ENCODE measurements at regions not wholly inside any gene's neighbourhood (a gene's known extent, or its start where the extent isn't known, plus 50 kb on each side); places are given as distances from the start of the nearest gene placed in this dataset.
"Not testable (repeated sequence)": the region's sequence is repeated elsewhere in the genome, so short reads cannot be mapped to it uniquely, and the experiment has no call there.

DNA sequence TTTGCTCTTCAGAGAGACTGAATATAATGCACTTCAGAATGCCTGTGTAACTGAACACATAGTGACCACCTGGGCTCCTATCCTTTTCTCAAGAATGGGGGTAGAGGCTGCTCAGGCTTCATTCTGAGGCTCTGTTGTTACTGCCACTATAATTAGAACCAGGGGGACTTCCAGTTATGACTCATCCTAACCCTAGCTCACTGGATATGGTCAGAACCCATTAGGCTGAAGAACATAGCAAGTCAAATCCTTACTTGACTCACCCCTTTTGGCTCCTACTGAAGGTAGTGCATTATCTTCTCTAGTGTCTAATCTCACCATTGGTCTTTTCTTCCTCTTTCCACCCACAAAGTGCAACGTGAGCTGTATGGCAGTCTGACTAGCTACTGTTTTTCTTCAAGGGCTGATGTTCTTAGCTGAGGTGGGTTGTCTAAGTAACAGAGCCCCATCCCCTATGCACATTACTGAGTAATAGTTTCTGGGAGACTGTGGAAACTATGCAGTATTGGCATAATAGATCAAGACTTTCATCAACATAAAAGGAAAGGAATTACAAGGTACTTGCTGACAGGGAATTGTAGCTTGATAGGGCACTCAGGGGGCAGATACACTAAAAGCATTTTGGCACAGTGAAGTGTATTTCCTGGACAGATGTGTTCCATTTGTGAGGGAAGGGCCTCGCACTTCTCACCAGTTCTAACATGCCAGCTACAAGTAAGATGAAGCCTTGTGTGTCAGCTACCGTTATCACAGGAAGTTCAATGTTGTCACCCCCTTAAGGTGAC lies 431.0 kb upstream of the MEF2C start:
- no peak for DNase-seq

DNA sequence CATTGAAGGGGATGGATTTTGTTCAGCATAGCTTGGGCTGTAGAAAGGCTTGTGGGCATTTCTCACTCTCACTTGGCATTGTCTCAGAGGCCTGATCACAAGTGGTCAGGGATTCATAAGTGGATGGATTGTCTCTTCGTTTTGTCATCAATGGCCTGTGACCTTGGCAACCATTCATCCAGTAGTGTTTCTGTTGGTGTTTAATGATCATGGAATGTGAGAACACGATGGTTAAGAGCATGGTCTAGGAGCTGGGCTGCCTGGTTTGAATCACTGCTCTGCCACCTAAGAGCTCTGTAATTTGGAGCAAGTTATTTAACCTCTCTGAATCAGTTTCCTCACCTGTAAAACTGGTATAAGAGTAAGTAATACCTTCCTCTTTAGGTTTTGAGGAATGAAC lies 430.1 kb upstream of the MEF2C start:
- DNase-seq, result no peak

DNA sequence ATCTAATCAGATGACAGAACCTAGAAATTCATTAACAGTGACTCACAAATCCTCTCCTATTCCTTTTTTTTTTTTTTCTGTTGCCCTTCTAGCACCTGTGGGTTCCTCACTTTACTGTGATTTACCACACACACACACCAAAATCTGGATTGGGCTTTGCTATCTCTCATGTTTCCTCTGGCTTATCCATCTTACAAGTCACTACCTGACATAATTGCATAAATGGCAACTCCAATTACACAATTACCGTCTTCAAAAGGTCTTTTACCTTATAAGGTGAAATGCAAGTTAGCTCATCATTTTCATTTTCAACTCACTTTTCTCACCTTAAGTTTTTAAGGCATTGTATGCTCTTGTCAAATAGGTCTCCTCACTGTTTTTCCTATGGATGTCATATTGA lies 426.3 kb upstream of the MEF2C start:
- no peak for DNase-seq

DNA sequence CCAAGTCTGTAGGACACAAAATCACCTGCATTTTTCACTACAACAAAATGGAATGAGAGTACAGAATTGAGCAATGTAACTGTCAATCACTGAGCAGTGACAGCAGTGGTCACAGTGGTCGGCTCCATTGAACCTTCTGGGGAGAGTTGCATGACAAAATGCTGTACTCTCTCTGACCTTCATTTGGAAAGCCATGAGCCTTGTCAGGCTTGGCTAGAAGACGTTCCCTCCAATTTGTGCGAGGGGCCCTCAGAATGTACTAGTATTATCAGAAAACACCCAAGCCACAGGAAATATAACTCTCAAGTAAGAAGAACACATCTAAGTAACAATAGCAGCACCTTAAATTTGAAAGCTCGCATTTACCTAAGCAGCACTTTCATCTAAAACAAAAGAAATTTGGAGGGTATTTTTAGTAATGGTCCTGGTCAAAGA lies 425.6 kb upstream of the MEF2C start:
- DNase-seq, result no peak

DNA sequence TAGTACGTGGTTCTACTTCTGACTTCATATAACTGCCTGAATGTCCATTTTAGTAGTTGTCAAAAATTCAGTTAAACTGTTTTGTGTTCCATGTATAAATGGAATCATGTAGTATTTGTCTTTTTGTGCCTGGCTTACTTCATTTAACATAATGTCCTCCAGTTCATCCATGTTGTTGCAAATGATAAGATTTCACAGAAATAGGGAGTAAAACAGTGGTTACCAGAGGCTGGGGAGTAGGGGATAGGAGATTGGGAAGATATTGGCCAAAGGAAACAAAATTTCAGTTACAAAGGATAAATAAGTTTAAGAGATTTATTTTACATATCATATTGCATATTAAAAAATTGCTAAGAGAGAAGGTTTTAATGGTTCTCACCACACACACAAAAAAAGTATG lies 425.0 kb upstream of the MEF2C start:
- DNase-seq, result no peak

DNA sequence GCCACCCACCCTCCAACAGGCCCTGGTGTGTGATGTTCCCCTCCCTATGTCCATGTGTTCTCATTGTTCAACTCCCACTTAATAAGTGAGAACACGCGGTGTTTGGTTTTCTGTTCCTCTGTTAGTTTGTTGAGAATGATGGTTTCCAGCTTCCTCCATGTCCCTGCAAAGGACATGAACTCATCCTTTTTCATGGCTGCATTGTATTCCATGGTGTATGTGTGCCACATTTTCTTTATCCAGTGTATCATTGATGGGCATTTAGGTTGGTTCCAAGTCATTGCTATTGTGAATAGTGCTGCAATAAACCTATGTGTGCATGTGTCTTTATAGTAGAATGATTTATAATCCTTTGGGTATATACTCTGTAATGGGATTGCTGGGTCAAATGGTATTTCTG lies 424.2 kb upstream of the MEF2C start:
- DNase-seq, result not testable (repeated sequence)

DNA sequence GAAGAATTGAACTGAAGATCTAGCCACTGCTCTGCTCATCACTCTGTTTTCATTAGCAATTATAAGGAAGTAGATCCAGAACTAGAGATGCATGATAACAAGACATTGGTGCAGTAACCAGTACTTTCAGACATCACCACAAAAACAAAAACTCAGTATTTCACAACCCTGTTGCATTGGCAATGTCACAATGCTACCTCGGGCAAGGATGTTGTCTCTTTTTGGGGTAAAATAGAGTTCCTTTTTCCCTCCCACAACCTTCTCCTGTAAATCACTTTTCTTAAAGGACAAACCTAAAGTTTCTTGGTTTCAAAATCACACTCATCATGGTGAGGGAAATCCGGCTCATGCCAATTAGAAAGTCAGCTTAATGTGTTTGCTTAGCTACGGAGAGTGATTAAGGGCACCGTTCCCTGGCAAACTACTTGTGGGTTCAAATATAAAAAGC lies 420.1 kb upstream of the MEF2C start:
- no peak for DNase-seq

DNA sequence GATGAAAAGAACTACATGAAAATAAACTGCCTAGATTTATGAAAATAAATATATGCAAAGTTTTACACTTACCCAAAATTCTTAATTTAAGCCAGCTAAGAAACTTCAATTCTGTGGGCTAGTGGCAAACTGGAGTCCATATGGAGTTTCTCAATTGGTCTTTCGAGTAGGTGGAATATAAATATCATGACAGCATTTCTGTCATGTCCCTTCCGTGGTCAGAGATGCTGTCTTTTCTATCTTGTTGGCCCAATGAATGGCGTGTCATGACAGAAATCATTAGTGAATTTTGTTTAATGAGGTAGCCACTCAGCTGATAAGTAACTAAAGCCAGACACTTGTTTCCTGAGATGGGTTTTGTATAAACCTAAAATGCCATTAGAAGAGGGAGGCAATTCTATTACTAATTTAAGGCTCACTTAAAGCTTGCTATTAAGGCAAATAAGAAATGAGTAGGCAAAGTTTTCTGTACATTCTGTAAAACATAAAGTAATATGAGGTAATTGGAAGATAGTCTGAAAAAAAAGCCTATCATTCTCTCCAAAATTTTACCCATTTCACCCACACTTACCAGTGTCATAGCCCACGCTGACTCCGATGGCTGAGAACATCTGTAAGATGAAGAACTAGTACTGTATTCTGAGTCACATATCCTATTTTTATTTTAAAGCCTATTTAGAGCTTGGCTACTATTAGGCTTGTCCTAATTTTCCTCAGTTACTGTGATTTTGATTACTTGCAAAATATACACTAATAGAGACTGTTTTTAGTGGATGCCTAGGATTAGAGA lies 419.3 kb upstream of the MEF2C start:
- no peak for DNase-seq

DNA sequence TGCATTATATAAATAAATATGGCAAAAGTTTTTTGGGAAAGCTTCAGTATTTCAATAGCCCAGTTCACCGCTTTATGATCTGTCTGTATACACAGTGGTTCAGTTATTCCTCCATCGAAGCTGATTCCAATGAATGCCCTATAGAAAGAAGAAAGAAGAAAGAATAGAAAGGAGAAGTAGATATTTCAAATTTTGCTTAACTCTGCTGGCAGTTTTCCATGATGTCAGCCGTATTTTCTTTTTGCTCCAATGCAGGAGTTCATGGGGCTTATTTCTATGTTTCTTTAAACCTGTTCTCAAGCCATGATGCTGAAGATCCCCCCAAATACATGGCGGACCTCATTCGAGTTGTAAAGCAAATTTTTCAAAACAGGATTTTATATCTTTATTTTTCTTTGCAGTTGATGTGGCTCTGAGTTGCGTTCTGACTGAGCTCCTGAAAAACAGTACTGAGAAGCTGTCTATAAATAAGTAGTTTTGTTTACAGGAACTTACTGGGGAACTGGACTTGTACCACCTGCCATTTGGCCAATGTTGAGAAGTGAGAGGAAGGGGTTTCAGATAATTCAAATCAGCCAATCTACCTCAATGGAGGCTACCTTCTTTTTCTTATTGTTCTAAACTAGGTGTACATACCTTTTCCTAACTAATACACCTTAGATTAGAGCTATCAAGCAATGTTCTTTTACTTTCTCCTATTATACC lies 418.5 kb upstream of the MEF2C start:
- no peak for DNase-seq

DNA sequence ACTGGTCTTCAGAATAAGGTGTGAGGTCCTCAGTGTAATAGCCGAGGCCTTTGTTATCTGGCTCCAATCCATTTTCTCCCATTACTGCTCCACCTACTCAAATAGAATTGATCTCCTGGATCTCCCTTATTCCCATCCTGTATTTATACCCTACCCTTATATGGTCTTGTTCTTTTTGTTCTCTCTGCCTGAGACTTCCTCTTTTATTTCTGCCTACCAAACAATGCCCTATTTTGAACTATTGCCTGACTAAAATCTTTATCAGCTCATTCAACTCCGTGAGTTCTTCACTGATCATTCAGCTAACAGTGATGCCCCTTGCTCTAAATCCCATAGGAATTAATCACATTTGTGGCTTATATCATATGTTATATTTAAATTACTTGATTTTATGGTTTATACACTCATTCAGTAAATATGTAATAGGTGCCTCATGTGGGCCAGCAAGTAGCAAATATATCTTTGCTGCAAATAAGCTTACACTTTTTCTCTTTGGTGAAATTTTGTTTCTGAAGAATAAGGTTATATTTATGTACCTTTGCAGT lies 417.5 kb upstream of the MEF2C start:
- DNase-seq, result no peak

DNA sequence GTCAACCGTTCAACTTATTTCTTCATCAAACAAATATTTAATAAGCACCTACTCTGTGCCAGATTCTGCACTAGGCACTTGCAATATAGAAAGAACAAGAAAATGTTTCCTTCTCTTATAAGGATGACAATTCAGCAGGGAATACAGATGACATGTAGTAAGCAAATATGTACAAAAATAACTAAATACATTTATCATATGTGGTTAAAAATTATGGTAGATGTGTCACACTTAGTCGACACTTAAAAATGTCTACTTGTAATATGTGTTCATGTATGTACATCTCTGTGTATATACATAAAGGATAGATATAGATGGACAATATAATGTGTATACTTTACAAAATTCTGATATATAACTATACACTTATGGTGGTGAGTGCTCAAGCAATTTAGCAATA lies 417.0 kb upstream of the MEF2C start:
- no peak for DNase-seq

DNA sequence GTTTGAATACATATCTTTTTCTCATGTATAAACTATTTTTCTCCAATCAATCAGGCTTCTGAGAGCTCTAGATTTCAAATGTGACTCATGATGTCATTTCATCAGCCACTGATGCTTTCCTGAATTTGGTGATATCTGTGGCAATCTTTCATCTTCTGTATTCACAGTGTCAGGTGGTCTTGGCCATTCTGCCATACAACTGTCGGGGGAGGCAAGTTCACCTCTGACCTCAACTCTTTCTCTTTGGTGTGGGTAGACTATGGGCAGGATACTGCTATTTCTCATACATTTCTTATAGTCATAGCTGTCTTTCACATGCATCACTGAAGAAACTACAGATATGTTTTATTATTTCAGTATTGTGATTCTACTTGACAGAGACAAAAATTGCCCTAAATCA lies 414.1 kb upstream of the MEF2C start:
- no peak for DNase-seq

DNA sequence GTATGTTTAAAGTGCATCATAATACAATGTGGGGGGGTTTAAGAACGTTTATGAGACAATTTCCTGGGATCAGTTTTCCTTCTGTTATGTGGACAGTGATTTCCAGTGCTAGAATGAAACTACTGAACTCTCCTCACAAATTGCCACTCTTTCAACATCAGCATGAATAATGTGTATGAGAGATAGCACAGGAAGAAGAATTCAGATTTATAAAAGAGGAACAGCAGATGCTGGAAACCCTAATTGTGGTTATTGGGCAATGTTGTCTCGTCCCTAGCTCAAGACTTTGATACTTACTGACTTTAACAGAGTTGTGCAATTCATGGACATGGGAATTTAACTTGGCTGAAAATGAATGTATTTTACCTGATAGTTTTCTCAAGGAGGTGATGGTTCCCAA lies 410.8 kb upstream of the MEF2C start:
- no peak for DNase-seq

DNA sequence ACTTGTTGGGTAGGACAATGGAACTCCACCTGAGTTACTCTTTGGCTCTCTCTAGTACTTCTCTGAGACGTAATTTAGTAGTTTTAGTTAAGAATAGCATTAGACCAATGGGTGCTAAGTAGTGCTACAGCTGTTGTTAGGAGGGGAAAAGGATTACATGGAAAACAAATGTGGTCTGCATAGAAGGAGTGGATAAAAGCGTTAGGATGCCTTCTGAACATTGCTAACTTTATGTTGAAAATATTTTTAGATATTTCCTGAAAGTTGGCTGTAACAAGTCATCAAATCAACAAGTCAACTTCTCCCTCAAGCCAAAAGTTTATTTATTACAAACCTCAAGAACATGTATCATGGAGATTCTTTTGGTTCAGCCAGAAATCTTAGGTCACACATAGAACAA lies 409.5 kb upstream of the MEF2C start:
- no peak for DNase-seq

DNA sequence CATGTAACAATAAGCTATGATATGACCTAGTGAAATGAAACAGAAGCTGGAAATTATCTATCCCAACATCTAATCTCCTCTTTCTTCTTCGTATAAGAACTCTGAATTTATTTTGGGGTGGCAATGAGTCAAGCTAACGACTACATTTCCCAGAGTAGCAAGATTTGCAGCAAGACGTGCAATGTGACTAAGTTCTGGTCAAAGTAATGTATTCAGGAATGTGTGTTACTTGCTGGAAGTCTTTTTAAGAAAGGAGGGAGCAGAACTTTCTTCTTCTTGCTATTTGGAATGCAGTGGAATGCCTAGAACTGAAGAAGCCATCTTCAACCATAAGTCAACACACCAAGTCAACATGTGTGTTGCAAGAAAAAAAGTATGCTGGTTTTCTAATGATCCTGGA lies 406.6 kb upstream of the MEF2C start:
- DNase-seq, result no peak

DNA sequence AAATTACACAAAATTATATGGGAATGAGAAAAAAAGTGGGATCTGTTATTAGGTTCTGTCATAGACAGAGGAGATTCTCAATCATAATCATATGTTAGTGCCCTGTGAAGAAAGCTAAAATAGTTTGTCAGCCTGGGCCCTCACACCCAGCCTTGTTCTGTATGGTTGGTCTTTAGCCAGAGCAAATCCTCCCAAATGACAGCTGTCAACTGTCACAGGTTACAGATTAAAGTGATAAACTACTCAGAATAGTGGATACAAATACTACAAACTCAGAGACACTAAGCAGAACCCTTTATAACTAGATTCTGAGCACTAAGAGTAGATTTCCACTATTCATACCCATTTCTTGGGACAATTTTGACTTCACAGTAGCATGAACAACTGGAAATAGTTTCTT lies 405.0 kb upstream of the MEF2C start:
- no peak for DNase-seq

DNA sequence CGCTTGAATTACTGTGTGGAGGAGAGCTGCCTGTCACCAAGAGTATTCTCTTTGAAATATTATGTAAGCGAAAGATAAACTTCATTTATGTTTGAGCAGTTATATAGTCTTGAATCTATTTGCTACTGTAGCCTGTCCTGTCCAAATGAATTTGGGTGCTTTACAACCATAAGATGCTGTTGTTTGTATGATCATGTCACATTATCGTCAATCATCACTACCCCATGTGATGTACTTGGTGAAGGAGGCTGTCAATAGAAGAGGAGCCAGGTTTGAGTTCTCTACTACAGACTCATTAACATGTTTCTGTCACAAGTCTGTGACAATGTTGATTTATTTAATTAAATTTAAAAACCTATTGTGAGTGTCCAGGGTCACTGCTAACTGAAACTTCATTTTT lies 403.3 kb upstream of the MEF2C start:
- no peak for DNase-seq

DNA sequence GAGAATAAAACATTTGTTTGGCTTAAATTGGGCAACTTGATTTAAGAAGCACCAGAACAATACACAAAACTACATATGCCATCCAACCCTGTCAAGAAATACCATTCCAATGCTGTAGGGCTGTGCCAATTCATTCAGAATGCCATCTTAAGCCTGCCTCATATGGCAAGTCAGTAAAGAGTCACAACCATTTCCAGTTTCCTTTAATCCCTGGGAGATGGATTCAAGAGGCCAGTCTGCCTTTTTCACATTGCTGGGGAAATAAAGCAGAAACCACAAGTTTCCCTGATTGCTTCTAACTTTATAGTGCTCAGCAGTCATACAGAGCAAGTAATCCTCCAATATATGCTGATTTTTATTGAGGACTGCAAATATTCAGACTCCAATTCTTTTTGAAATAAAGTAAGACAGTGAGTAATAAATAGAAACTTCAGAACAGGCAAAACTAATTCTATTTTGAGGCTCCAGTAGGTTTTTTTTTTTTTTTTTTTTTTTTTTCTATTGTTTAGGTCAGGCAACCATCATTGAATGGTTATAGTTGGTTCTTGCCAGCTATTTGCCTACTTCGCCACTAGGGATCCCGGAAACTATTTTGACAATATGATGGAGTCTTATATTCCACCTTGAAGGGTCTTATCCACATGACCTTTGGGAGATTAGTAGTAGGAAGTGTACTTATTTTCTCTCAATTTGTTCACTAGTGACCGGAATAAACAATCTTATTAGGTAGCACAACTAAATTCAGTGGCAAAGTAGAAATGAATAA lies 400.9 kb upstream of the MEF2C start:
- DNase-seq, result no peak

DNA sequence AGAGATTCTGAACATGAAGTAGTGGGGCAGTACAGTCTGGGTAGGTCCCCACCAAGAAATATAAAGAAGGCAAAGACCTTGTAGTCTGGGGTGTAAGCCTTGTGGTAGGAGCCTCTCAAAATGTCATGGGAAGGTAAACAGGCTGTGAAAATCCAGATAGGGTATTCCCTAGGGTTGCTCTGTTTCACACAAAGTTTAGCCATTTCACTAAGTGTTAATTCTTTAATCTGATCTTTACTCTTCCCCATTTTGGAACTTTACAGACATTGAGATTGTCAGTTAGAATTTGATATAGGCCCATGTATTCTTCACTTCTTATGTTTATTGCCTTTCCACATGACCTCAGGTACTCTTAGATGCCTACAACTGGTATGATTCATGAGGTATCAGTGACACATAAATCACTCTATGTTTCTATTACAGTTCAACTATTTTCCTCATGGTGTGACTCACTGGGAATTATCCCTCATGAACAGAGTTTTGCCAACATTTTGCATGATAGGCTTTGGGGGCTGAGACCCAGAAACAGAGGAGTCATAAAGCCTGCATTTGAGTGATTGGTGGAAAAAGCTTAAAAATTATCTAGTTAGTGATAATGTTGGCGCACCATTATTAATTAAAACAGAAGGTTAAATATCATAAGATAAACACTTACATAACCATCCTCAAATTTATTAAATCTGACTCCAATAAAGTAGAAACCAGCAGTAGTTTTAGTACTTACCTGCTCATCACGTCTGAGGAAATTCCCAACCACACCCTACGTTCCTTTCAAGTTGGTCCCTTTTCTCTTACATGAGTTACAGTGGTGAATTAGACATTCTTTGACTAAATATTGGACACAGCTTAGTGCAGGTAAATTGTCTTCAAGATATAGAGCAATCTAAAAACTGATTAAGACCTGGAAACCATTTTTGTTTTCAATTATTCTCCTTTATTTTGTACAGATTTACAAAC lies 399.8 kb upstream of the MEF2C start:
- DNase-seq, result no peak

DNA sequence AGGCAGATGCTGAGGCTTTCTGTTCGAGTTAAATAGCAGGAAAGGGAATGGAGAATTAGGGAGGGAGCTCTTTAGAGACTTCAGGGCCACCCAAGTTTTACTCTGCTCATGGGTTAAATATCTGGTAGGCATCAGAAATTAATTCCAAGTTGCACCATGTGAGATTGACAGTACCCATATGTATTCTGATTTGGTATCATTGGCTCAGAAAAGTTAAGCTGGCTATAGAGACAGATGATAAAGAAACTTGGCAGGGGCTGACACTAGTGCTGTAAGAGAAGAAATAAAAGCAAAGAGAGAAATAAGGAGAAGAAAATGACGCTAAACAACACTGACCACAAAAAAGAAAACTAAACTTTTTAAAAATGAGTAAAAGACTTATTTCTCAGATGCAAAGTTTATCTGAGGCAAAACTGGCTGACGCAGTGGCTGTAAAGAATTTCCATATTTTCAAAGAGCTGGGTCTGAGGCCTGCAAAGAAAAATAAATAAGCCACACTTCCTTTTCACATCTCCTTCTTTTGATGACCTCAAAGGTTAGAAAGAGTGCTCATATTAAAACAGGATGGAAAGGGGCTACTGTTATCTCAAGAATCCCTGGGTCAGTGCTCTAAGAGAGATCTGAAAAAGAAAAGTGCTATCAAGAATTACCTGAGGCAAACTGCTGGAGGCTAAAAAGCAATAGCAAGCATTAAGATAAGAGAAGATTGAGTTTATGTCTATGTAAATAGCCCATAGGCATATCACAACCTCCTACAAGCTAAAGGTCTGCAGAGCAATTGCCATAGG lies 399.0 kb upstream of the MEF2C start:
- no peak for DNase-seq

DNA sequence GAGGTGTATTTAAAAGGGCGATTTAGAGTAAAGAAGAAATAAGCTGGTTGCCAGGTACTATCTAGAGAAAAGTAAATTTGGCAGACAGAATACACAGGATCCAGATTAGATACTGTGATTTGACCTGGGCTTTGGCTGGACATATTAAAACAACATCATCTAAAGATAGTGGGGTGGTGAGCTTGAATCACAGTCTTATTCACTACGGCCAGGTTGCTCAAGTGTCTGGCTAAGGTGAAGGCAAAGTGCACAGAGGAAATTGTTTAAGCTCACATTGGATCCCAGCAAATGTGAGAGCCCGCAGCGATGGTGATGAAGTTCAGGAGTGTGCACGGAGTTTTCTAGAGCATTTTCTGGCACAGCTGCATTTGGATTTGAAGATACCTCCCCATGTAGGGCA lies 398.2 kb upstream of the MEF2C start:
- DNase-seq, result no peak

Data from NCI-H1048 (cell line).